GM18508 (cell line): ENCODE measurements at regions not wholly inside any gene's neighbourhood (a gene's known extent, or its start where the extent isn't known, plus 50 kb on each side); places are given as distances from the start of the nearest gene placed in this dataset.

Experiments
- ATAC-seq: cut with Tn5 transposase; IDR thresholded peaks from one replicate; pipeline ENCODE4 v1.9.1; 2021; ENCODE audit warnings: moderate number of reproducible peaks; ENCODE audit not compliant: insufficient read depth, unreplicated experiment

DNA sequence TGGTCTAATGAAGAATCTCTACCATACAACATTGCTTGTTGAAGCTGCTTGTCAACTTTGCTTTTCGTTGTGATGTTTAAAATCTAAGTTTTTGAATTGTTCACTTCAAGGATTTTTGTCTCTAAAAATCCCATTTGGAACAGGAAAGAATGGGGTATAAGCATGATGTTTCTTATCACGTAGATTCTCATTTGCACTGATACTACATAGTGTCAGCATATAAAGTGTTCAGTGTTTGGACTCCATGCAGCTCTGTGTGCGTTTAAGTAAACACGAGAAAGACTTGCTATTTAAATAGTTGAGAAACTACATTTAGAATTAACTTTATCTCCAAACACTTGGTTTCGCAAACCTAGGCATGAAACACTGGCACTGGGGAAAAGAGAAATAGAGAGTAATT is 452.5 kb downstream of the NKX6-1 start:
- no peak for ATAC-seq

GRCh38 chr4:84041426-84041825 is 457.7 kb downstream of the NKX6-1 start:
- no peak for ATAC-seq

DNA sequence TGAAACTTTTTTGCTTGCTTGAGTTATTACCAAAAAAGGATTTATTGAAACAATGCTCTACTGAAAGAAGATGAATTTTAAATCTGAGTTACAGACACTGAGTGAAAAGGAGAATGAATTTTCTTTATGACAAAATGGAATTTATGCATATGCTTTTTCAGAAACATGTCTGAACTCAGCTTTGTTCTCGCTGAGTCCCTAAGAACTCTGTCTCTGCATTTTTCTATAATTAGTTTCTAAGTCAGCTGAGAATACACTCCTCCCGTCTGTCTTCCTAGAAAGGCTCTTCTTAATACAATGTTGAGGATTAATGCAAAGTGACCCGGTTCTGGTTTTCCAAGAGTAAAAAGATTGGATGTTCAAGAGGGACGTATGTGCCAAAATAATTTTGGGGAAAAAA is 463.5 kb downstream of the NKX6-1 start:
- no peak for ATAC-seq

DNA sequence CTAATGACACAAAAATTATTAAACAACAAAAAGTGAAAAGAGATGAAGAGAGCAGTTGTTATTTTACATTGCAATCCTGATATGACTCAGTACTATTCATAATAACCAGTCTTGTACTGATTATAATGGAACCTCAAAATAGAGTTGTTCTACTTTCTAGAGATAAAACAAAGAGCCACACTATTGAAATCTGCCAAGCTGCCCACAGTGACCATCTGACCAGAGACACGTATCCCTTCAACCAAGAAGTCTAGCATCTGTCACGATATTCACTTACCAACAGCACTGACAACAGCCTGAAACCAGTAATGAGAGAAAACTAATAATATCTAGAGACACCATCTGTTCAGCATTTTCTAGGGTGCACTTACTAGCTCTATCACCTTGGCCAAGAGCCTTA is 466.7 kb downstream of the NKX6-1 start:
- peak; percentile 64 for ATAC-seq

- no peak for ATAC-seq
Observed at GRCh38 chr4:84031401-84031800, 467.7 kb downstream of the NKX6-1 start.

- ATAC-seq = no peak
Observed at GRCh38 chr4:84028340-84028739, 470.8 kb downstream of the NKX6-1 start.

- no peak for ATAC-seq
Observed at GRCh38 chr4:84024405-84024804, 474.7 kb downstream of the NKX6-1 start.

- no peak for ATAC-seq
Observed at GRCh38 chr4:84022564-84022963, 476.5 kb downstream of the NKX6-1 start.

- ATAC-seq = no peak
Observed at GRCh38 chr4:84019626-84020025, 479.5 kb downstream of the NKX6-1 start.

- ATAC-seq = no peak
Observed at GRCh38 chr4:84003046-84003445, 467.1 kb downstream of the GPAT3 start.

DNA sequence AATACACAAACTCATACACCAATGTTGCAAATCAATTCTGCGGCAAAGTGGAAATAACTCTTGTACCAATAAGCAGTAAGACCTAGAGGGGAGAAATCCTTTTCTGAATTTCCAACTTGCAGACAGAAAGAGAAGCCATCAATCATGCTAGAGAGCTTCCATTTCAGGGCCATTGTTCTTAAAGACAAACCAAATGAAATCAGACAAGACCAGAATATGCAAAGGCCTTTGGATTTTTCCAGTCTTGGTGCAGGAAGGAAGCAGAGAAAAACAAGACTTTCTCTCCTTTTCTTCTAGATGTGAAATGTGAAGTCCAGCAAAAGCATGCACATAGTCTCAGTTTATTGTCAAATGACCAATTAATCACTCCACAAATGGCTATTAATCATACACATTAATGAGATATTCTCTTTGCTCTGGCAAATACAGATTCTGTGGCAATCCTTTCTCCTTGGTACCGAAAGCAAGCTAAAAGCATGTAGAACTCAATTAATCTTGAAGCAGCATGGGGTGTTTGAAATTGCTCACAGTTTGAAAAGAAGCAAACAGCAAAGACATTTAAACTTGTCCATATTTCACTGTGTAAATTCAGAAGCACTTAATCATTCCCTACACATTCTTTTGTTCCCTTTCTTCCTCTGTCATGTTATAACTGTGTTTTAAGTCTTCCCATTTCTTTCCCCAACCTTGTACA is 466.1 kb downstream of the GPAT3 start:
- no peak for ATAC-seq

DNA sequence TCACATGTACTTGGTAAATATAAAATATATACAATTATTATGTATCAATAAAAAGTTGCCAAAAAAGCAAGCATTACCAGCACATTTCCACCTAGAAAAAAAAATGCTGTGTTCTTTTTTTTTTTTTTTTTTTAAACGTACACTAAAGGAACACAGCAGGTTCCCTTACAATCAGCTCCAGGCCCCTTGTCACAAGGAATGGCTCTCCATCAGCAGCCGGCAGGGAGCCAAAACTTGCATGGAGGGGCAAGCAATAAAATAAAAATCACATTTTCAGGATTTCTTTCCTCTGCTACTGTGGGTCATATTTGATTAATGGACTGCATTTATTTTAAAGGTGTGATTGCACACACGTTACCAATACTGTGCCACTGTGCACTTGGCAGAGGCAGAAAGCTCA is 460.3 kb downstream of the GPAT3 start:
- ATAC-seq = no peak

- no peak for ATAC-seq
Observed at GRCh38 chr4:83993774-83994173, 457.9 kb downstream of the GPAT3 start.

GRCh38 chr4:83989835-83990234 is 453.9 kb downstream of the GPAT3 start:
- no peak for ATAC-seq

DNA sequence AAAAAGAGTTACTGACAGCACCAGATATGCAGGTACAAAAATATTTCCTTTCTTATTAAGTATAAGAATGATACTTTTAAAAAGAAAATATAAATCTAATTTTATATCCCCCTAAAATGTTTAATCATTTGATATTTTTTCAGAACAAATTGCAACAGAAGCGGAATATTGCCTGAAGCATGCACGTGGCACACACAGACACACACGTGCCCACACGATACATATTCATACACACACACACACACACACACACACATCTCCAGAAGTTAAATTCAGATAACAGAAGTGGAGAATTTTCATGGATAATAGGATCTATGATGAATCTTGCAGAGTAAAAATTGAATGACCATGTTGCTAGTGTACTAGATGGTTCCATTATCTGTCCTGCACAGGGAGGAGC is 445.2 kb downstream of the GPAT3 start:
- no peak for ATAC-seq

- ATAC-seq = no peak
Observed at GRCh38 chr4:83979773-83980172, 443.9 kb downstream of the GPAT3 start.

- ATAC-seq = no peak
Observed at GRCh38 chr4:83974111-83974780, 438.3 kb downstream of the GPAT3 start.

GRCh38 chr4:83964996-83965541 is 429.2 kb downstream of the GPAT3 start:
- ATAC-seq = no peak

GRCh38 chr4:83962492-83962891 is 426.6 kb downstream of the GPAT3 start:
- ATAC-seq = no peak

DNA sequence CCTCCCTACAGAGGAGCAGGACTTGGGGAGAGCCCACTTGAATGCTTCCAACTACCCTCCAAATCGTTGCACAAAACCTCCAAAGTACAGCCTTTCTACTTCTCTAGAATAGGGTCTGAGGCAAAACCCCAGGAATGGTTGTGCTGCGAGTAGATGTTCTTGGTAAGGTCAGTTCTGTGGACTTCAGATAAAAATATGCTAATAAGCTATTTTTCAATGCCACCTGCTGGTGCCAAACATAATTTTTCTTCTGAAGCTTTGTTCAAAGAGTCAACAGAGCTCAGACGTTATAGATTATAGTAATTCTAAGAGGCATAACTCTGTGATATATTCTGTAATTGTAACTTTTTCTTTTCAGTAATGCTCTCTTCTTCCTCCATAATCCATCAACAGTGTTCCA is 425.7 kb downstream of the GPAT3 start:
- ATAC-seq = no peak

- ATAC-seq = no peak
Observed at GRCh38 chr4:83959160-83959559, 423.3 kb downstream of the GPAT3 start.

DNA sequence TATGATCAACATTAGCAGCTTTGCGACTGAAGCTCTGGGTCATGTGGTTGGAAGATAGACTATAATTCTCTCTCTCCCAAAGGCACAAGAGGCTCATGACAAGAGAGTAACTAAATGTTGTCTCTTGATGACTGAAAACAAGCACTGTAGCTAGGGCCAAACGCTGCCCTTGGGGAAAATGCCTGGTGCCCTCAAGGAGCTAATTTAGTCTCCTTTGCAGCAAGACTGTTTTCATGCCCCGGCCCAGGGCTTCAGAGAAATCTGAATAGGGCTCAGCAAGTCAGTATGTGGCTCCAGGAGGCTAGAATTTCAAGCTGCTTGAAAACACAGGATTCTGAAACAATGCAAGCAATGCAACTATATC is 411.9 kb downstream of the GPAT3 start:
- no peak for ATAC-seq
